NCI-H526 (cell line): ENCODE measurements at regions not wholly inside any gene's neighbourhood (a gene's known extent, or its start where the extent isn't known, plus 50 kb on each side); places are given as distances from the start of the nearest gene placed in this dataset.
"Not testable (repeated sequence)": the region's sequence is repeated elsewhere in the genome, so short reads cannot be mapped to it uniquely, and the experiment has no call there.

Experiments
- DNase-seq, 2 experiments: peaks; one replicate each; lab custom pipeline; 2025; lab: John Stamatoyannopoulos, UW

- DNase-seq, result peak in 1 of 2 experiments; percentile 66
Measured at GRCh38 chr11:71638801-71639519, 56.3 kb upstream of the KRTAP5-11 start.

DNA sequence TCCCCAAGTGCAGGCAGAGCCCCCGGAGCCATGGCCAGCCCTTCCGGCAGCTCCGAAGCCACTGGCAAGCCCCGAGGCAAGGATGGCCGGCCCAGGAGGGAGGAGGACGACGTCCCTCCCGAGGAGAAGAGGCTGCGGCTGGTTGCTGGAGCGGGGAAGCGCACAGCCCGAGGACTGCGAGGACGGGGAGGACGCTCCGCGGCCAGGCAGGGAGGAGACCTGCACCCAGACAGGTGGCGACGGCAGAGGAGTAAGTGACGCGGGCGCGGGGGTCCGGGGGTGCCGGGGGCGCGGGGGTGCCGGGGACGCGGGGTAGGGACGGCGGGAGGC lies 56.8 kb upstream of the KRTAP5-11 start:
- DNase-seq, result peak in 1 of 2 experiments; percentile 59

GRCh38 chr11:71639916-71640315 lies 57.2 kb upstream of the KRTAP5-11 start:
- not testable (repeated sequence) for DNase-seq

- not testable (repeated sequence) for DNase-seq
Measured at GRCh38 chr11:71647078-71647477, 64.4 kb upstream of the KRTAP5-11 start.

DNA sequence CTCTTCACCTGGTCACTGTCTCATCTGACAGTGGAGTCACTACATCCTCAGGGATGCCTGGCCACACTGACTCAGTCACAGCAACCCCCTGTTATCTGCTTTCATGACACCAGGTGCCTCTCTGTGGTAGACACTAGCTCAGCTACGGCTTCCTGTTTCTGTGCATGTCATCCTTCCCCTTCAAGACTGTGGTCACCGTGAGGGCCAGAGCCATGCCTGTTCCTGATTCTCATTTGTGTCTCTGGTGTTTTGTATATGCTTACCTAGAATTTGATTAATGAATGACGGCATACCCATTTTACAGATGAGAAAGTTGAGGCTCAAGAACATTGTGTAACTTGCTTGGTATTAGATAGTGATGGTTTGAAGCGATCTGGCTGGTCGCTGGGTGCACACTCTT lies 70.3 kb upstream of the KRTAP5-11 start:
- not testable (repeated sequence) for DNase-seq

DNA sequence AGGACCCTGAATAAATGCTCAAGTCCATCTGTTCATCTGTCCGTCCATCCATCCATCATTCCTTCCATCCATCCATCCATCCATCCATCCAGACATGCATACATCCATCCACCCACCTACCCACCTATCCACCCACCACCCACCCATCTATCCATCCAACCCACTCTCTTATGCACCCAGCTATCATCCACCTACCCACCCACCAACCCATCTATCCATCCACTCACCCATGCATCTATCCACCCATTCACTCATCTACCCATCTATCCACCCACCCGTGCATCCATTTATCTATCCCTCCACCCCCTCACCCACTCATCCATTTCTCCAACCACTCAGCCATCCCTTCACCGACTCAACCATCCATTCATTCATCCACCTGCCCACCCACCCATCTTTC lies 71.7 kb upstream of the KRTAP5-11 start:
- not testable (repeated sequence) for DNase-seq

- DNase-seq, result not testable (repeated sequence)
Measured at GRCh38 chr11:71655041-71655440, 72.4 kb upstream of the KRTAP5-11 start.

DNA sequence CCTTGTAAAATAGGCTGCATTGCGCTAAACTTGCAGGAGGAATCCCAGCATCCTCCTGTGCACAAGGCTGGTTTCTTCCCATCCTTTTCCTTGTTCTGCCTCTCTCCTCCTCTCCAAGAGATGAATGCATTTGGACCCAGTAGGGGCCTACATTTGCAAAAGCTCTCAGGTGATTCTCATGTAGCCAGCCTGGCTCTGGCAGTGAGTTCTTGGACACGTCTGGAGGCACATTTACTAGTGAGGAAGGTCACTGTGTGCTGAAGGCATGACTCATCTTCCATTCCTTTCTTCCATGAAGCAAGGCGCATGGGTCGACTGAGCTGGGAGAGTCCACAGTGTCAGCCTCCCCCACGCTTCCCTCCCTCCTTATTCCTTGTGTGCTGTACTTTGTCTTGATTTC lies 73.8 kb upstream of the KRTAP5-11 start:
- DNase-seq, result not testable (repeated sequence)

DNA sequence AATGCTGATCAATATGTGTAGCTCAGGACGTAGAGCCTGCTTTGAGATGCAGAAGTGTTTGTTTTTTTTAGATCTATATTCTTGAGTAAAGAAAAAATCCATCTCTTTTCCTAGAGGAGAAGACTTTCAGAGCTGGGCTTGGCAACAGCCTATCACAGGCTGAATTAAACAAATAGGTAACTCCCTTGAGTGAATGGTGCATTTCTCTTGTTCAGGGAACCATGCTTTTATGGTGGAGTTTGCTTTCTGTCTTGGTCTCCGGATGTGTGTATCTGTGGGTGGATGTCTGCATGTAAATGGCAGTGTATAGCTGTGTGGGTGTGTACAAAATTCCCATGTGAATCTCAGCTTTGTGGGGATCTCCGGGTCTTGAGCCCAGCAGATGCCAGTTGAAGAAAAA lies 82.3 kb upstream of the KRTAP5-11 start:
- DNase-seq, result not testable (repeated sequence)

DNA sequence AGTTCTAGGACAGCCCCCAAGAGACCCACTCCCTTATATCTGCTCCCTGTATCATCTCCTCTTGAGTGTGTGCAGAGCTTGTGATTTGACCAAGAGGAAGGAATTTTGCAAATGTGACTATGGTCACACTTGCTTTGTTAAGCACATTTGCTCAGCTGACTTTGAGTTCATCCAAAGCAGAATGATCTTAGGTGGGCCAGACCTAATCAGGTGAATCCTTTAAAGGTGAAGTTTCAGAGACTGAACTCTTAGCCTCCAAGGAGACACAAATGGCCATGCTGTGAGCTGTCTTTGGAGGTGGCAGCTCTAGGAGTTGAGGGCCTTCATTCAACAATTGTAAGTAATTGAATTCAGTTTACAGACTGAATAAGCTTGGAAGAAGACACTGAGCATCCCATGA lies 115.4 kb upstream of the KRTAP5-11 start:
- not testable (repeated sequence) for DNase-seq

DNA sequence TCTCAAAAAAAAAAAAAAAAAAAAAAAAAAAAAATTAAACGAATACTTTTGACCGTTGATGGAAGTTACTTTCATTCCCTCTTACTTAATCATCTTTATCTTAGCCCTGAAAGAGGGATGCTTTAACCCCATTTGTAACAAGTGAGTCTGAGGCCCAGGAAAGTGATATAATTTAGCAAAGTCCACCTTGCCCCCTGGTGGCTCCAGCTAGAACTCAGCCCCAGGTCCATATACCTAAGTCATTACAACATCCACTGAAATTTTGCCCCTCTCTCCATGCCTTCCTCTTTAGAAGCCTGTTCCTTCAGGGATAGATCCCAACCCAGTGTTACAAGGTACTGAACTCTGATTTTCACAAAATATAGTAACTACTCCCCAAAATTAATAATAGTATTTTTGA lies 116.3 kb upstream of the KRTAP5-11 start:
- peak; percentile 6 to 13 for DNase-seq

- DNase-seq, result not testable (repeated sequence)
Measured at GRCh38 chr11:71701435-71702291, 119.0 kb upstream of the KRTAP5-11 start.

DNA sequence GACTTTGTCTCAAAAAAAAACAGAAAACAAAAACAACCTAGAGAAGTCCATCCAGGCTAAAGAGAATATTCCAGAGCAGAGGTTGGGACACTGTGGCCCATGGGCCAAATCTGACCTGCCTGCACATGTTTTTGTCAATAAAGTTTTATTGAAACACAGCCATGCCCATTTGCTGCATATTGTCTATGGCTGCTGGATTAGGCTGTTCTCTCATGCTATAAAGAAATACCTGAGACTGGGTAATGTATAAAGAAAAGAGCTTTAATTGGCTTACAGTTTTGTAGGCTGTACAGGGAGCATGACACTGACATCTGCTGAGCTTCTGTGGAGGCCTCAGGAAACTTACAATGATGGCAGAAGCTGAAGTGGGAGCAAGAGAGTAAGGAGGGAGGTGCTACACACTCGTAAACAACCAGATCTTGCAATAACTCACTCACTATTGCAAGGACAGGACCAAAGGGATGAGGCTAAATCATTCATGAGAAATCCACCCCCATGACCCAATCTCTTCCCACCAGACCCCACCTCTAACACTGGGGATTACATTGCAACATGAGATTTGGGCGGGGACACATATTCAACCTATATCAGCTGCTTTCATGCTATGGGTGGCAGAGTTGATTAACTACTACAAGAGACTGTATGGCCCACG lies 122.5 kb upstream of the KRTAP5-11 start:
- not testable (repeated sequence) for DNase-seq

GRCh38 chr11:71705738-71706432 lies 123.2 kb upstream of the KRTAP5-11 start:
- not testable (repeated sequence) for DNase-seq

- not testable (repeated sequence) for DNase-seq
Measured at GRCh38 chr11:71707083-71707482, 124.4 kb upstream of the KRTAP5-11 start.

DNA sequence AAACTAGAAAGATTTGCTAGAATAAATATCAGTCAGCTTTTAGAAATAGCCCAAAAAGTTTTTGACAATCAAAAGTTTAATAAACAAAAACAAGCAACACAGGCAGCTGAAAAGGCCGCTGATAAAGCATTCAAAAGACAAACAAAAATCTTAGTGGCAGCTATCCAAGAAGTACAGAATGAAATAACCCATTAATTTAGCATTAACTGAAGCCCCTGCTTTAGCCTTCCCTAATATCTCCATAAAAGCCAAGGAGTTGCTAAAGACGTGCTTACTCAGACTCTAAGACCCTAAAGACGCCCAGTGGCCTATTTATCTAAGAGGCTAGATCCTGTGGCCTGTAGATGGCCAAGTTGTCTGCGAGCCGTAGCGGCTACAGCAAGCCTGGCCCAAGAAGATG lies 123.5 kb upstream of the DEFB108B start:
- not testable (repeated sequence) for DNase-seq

DNA sequence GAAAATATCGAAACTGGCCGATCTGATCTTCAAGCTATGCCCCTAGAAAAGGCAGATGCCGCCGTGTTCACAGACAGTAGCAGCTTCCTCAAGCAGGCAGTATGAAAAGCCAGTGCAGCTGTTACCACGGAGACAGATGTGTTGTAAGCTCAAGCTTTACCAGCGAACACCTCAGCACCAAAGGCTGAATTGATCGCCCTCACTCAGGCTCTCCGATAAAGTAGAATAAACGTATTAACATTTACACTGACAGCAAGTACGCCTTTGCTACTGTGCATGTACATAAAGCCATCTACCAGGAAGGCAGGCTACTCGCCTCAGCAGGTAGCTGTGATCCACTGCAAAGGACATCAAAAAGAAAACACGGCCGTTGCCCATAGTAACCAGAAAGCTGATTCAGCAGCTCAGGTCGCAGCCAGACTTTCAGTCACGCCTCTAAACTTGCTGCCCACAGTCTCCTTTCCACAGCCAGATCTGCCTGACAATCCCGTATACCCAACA lies 122.8 kb upstream of the DEFB108B start:
- not testable (repeated sequence) for DNase-seq

DNA sequence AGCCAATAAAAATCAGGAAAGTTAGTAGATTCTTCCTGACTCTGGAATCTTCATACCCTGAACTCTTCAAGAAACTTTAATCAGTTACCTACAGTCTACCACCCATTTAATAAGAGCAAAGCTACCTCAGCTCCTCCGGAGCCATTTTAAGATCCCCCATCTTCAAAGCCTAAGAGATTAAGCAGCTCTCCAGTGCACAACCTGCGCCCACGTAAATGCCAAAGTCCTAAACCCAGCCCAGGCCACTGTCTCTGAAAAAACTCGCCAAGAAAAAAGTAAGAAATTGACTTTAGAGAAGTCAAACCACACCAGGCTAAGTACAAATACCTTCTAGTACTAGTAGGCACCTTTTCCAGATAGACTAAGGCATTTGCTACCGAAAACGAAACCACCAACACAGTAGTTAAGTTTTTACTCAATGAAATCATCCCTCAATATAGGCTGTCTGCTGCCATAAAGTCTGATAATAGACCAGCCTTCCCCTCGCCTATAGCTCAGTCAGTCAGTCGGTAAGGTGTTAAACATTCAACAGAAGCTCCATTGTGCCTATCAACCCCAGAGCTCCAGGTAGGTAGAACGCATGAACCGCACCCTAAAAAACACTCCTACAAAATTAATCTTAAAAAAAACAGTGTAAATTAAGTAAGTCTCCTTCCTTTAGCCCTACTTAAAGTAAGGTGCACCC lies 122.2 kb upstream of the DEFB108B start:
- DNase-seq, result not testable (repeated sequence)

GRCh38 chr11:71712350-71712749 lies 120.7 kb upstream of the DEFB108B start:
- DNase-seq, result not testable (repeated sequence)

GRCh38 chr11:71712846-71713245 lies 120.2 kb upstream of the DEFB108B start:
- not testable (repeated sequence) for DNase-seq

- DNase-seq, result not testable (repeated sequence)
Measured at GRCh38 chr11:71714510-71714909, 118.5 kb upstream of the DEFB108B start.
